A549 (cell line): ENCODE measurements at regions not wholly inside any gene's neighbourhood (a gene's known extent, or its start where the extent isn't known, plus 50 kb on each side); places are given as distances from the start of the nearest gene placed in this dataset.

Experiments
- ATAC-seq, 2 experiments: fragments of 200-7000 bp in 1 of 2; fragments of >200 bp in 1 of 2; cut with Nextera tagmentation in 1 of 2; cut with Tn5 transposase in 1 of 2; 3 replicates each; pipeline versions ENCODE4 v1.8.0 to v1.9.1; 2018 to 2020; ENCODE audit warnings: mild to moderate bottlenecking in 1 of 2, moderate library complexity in 1 of 2
- CTCF ChIA-PET: fragments of 300-600 bp; sonication (Branson Sonifier 250); formaldehyde crosslinking; extraction: SDS; loops from one replicate; lab custom pipeline; 2021; ENCODE audit warnings: antibody characterized with exemption, inconsistent platforms; lab: Yijun Ruan, JAX
- POLR2A ChIA-PET: fragments of 350-600 bp; formaldehyde crosslinking; extraction: SDS; loops from one replicate; lab custom pipeline; 2021; ENCODE audit warnings: antibody characterized with exemption, inconsistent platforms; lab: Yijun Ruan, JAX
- DNase-seq, 2 experiments: peaks; one replicate each; pipeline versions ENCODE4 v3.0.0 to v3.0.0-alpha.2; 2011 to 2016; ENCODE audit warnings: low read depth in 1 of 2, low spot score in 1 of 2
- FAIRE-seq: peaks from 2 replicates; lab custom pipeline; 2011; peaks lifted over from hg19 to GRCh38; lab: Jason Lieb, UNC
- H3K27ac ChIP-seq, 2 experiments: fragments of >200 bp; sonication (Bioruptor Twin); formaldehyde crosslinking; 3 replicates each; pipeline ENCODE4 v1.5.1; 2016 to 2017
- H3K4me1 ChIP-seq: fragments of >200 bp; sonication (Bioruptor Twin); formaldehyde crosslinking; 3 replicates; pipeline ENCODE4 v1.6.1; 2016
- H3K4me2 ChIP-seq: fragments of >200 bp; sonication (Bioruptor Twin); formaldehyde crosslinking; 3 replicates; pipeline ENCODE4 v1.6.1; 2016
- H3K4me3 ChIP-seq: fragments of >200 bp; sonication (Bioruptor Twin); formaldehyde crosslinking; 3 replicates; pipeline ENCODE4 v1.5.1; 2016
- H3K9me3 ChIP-seq: fragments of >200 bp; sonication (Bioruptor Twin); formaldehyde crosslinking; 3 replicates; pipeline ENCODE4 v1.6.1; 2016
- CHD2 ChIP-seq: fragments of 150-350 bp; IDR thresholded peaks from 2 replicates; pipeline ENCODE4 v1.6.1; 2014; ENCODE audit warnings: low read length; ENCODE audit not compliant: partially characterized antibody
- CHD4 ChIP-seq: fragments of 200-600 bp; sonication (generic); IDR thresholded peaks from 2 replicates; pipeline ENCODE4 v1.6.1; 2016; ENCODE audit warnings: antibody characterized with exemption, mild to moderate bottlenecking, borderline replicate concordance
- EHF ChIP-seq: fragments of 250-450 bp; sonication (Bioruptor Pico); IDR thresholded peaks from 2 replicates; pipeline ENCODE4 v1.5.0; 2020; ENCODE audit warnings: mild to moderate bottlenecking
- EP300 ChIP-seq, 2 experiments: fragments of >200 bp; sonication (Bioruptor Twin); formaldehyde crosslinking; IDR thresholded peaks; 2 replicates in 1 of 2; 3 replicates in 1 of 2; pipeline ENCODE4 v1.6.1; 2016 to 2017
- FOSB ChIP-seq: fragments of 250-450 bp; sonication (Bioruptor Pico); IDR thresholded peaks from 2 replicates; pipeline ENCODE4 v1.5.0; 2020; ENCODE audit warnings: mild to moderate bottlenecking, moderate library complexity
- HEYL ChIP-seq: fragments of 250-450 bp; sonication (Bioruptor Pico); IDR thresholded peaks from 2 replicates; pipeline ENCODE4 v1.8.0; 2021; ENCODE audit warnings: mild to moderate bottlenecking, moderate library complexity
- HOXA7 ChIP-seq: fragments of 250-450 bp; sonication (Bioruptor Pico); IDR thresholded peaks from 2 replicates; pipeline ENCODE4 v1.5.0; 2020; ENCODE audit warnings: mild to moderate bottlenecking, moderate library complexity
- MAZ ChIP-seq: fragments of 150-350 bp; IDR thresholded peaks from 2 replicates; pipeline ENCODE4 v1.6.1; 2014; ENCODE audit warnings: antibody characterized with exemption, low read depth, low read length, borderline replicate concordance
- RAD21 ChIP-seq, 2 experiments: fragments of >200 bp in 1 of 2; sonication (Bioruptor Twin) in 1 of 2; formaldehyde crosslinking in 1 of 2; IDR thresholded peaks in 1 of 2; conservative IDR thresholded peaks in 1 of 2; 2 replicates in 1 of 2; 3 replicates in 1 of 2; pipeline ENCODE4 v1.6.1; 2012 to 2018; ENCODE audit warnings: inconsistent platforms in 1 of 2
- RFX5 ChIP-seq: fragments of 450-650 bp; IDR thresholded peaks from 2 replicates; pipeline ENCODE4 v1.7.1; 2014; ENCODE audit warnings: antibody characterized with exemption, mild to moderate bottlenecking, moderate library complexity
- SMC3 ChIP-seq: fragments of >200 bp; sonication (Bioruptor Twin); formaldehyde crosslinking; IDR thresholded peaks from 3 replicates; pipeline ENCODE4 v1.6.1; 2018; ENCODE audit warnings: inconsistent platforms
- SREBF2 ChIP-seq: fragments of 450-650 bp; IDR thresholded peaks from 2 replicates; pipeline ENCODE4 v1.6.1; 2014; ENCODE audit warnings: mild to moderate bottlenecking, moderate library complexity
- TFCP2L1 ChIP-seq: fragments of 250-450 bp; sonication (Bioruptor Pico); IDR thresholded peaks from 2 replicates; pipeline ENCODE4 v1.5.0; 2021; ENCODE audit warnings: mild to moderate bottlenecking
- WGBS: methylation state at CpG from one replicate; pipeline ENCODE4 v1.1.6; 2017; ENCODE audit errors: missing lambda C conversion rate; 5-methylcytosine and 5-hydroxymethylcytosine counted together
- TF ChIP-seq, protein P1 (sequence below): IDR thresholded peaks from 2 replicates; pipeline ENCODE4 v1.6.1; 2012
- TF ChIP-seq, protein P2 (sequence below): fragments of 150-350 bp; IDR thresholded peaks from 2 replicates; pipeline ENCODE4 v1.6.1; 2014; ENCODE audit warnings: low read depth, mild to moderate bottlenecking, low read length
- TF ChIP-seq, protein P3 (sequence below): fragments of 200-600 bp; sonication (generic); IDR thresholded peaks from 2 replicates; pipeline ENCODE4 v1.6.1; 2016; ENCODE audit warnings: antibody characterized with exemption, mild to moderate bottlenecking, moderate library complexity
- TF ChIP-seq, protein P4 (sequence below): fragments of >200 bp; sonication (Bioruptor Twin); formaldehyde crosslinking; IDR thresholded peaks from 3 replicates; pipeline ENCODE4 v1.5.1; 2016
- TF ChIP-seq, protein P5 (sequence below): fragments of 250-450 bp; sonication (Bioruptor Pico); IDR thresholded peaks from 2 replicates; pipeline ENCODE4 v1.5.0; 2021; ENCODE audit warnings: mild to moderate bottlenecking, moderate library complexity, borderline replicate concordance
- TF ChIP-seq, protein P6 (sequence below): fragments of 250-450 bp; sonication (Bioruptor Pico); IDR thresholded peaks from 2 replicates; pipeline ENCODE4 v1.5.0; 2020; ENCODE audit warnings: low read depth, mild to moderate bottlenecking, moderate library complexity
- TF ChIP-seq, protein P7 (sequence below): IDR thresholded peaks from 2 replicates; pipeline ENCODE4 v1.6.1; 2012; ENCODE audit warnings: low read depth, borderline replicate concordance

DNA sequence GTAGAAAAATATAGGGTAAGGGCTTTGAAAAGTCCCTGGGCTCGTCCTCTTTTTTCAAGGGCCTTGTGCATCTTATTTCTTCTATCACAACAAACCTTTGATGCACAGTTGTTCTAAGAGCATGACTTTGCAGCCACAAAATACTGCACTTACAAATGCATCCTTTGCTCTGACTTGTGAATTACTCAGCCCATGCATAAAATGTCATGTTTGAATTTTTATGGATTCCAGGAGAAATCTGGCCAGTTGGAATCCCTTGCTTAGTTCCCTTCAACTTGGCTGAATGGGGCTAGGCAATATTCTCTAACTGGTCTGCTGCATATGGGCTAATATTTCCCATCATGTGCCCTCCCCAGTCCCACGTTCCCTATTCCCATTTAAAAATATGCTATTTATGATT is 523.9 kb upstream of the RGMA start:
- Histone ChIP-seq H3K9me3 (no peaks in the 10 kb centered on the region), H3K4me1 (no peaks in the 10 kb centered on the region), H3K4me3 (no peak overlapping the region), H3K27ac (no peak overlapping the region), H3K4me2 (no peak overlapping the region)
- WGBS: 5% methylated on average over 2 of the region's 2 CpGs
- ATAC-seq (no peak), DNase-seq (no peak), FAIRE-seq (no peak)
- ChIA-PET POLR2A (no interaction called here), CTCF (no interaction called here)
- TF ChIP-seq RFX5: no peak
- TF ChIP-seq, protein P1, sequence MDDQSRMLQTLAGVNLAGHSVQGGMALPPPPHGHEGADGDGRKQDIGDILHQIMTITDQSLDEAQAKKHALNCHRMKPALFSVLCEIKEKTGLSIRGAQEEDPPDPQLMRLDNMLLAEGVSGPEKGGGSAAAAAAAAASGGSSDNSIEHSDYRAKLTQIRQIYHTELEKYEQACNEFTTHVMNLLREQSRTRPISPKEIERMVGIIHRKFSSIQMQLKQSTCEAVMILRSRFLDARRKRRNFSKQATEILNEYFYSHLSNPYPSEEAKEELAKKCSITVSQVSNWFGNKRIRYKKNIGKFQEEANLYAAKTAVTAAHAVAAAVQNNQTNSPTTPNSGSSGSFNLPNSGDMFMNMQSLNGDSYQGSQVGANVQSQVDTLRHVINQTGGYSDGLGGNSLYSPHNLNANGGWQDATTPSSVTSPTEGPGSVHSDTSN: no peak
- TF ChIP-seq, protein P2, sequence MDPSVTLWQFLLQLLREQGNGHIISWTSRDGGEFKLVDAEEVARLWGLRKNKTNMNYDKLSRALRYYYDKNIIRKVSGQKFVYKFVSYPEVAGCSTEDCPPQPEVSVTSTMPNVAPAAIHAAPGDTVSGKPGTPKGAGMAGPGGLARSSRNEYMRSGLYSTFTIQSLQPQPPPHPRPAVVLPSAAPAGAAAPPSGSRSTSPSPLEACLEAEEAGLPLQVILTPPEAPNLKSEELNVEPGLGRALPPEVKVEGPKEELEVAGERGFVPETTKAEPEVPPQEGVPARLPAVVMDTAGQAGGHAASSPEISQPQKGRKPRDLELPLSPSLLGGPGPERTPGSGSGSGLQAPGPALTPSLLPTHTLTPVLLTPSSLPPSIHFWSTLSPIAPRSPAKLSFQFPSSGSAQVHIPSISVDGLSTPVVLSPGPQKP: no peak
- TF ChIP-seq SMC3: no peak
- no peak for TF ChIP-seq FOSB (CRISPR knock-in tag)
- TF ChIP-seq HOXA7 (CRISPR knock-in tag): no peak
- no peak for TF ChIP-seq TFCP2L1
- TF ChIP-seq MAZ: no peak
- no peak for TF ChIP-seq EP300 (IDR thresholded peaks at IDR 0.05)
- TF ChIP-seq CHD2: no peak
- TF ChIP-seq, protein P3, sequence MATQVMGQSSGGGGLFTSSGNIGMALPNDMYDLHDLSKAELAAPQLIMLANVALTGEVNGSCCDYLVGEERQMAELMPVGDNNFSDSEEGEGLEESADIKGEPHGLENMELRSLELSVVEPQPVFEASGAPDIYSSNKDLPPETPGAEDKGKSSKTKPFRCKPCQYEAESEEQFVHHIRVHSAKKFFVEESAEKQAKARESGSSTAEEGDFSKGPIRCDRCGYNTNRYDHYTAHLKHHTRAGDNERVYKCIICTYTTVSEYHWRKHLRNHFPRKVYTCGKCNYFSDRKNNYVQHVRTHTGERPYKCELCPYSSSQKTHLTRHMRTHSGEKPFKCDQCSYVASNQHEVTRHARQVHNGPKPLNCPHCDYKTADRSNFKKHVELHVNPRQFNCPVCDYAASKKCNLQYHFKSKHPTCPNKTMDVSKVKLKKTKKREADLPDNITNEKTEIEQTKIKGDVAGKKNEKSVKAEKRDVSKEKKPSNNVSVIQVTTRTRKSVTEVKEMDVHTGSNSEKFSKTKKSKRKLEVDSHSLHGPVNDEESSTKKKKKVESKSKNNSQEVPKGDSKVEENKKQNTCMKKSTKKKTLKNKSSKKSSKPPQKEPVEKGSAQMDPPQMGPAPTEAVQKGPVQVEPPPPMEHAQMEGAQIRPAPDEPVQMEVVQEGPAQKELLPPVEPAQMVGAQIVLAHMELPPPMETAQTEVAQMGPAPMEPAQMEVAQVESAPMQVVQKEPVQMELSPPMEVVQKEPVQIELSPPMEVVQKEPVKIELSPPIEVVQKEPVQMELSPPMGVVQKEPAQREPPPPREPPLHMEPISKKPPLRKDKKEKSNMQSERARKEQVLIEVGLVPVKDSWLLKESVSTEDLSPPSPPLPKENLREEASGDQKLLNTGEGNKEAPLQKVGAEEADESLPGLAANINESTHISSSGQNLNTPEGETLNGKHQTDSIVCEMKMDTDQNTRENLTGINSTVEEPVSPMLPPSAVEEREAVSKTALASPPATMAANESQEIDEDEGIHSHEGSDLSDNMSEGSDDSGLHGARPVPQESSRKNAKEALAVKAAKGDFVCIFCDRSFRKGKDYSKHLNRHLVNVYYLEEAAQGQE: no peak
- TF ChIP-seq HEYL (CRISPR knock-in tag): no peak

DNA sequence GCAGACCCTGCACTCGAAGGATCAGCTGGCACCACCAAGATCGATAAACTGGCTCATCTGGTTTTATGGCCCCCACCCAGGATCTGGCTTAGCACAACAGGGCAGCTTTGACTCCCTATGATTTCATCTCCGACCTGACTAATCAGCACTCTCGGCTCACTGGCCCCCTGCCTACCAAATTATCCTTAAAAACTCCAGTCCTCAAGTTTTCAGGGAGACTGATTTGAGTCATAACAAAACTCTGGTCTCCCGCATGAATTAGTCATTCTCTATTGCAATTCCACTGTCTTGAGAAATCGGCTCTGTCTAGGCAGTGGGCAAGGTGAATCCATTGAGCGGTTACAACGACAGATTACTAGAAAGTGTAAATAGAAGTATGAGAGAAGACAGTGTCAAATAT is 521.9 kb upstream of the RGMA start:
- CTCF ChIA-PET: interaction anchor here (0.5 kb wide), 1 partner anchor 363 kb away, joined by 3 read pairs; no protein-coding TSS in a partner anchor
- Histone ChIP-seq H3K4me1 (no peaks in the 10 kb centered on the region), H3K27ac (no peak overlapping the region), H3K4me3 (no peak overlapping the region), H3K4me2 (no peak overlapping the region), H3K9me3 (no peaks in the 10 kb centered on the region)
- no peak for TF ChIP-seq RAD21 (conservative IDR thresholded peaks at IDR 0.05 in 1 of 2, IDR thresholded peaks at IDR 0.05 in 1 of 2)
- TF ChIP-seq SREBF2: no peak
- no peak for TF ChIP-seq HEYL (CRISPR knock-in tag)
- TF ChIP-seq, protein P4, sequence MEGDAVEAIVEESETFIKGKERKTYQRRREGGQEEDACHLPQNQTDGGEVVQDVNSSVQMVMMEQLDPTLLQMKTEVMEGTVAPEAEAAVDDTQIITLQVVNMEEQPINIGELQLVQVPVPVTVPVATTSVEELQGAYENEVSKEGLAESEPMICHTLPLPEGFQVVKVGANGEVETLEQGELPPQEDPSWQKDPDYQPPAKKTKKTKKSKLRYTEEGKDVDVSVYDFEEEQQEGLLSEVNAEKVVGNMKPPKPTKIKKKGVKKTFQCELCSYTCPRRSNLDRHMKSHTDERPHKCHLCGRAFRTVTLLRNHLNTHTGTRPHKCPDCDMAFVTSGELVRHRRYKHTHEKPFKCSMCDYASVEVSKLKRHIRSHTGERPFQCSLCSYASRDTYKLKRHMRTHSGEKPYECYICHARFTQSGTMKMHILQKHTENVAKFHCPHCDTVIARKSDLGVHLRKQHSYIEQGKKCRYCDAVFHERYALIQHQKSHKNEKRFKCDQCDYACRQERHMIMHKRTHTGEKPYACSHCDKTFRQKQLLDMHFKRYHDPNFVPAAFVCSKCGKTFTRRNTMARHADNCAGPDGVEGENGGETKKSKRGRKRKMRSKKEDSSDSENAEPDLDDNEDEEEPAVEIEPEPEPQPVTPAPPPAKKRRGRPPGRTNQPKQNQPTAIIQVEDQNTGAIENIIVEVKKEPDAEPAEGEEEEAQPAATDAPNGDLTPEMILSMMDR: no peak
- TF ChIP-seq, protein P5, sequence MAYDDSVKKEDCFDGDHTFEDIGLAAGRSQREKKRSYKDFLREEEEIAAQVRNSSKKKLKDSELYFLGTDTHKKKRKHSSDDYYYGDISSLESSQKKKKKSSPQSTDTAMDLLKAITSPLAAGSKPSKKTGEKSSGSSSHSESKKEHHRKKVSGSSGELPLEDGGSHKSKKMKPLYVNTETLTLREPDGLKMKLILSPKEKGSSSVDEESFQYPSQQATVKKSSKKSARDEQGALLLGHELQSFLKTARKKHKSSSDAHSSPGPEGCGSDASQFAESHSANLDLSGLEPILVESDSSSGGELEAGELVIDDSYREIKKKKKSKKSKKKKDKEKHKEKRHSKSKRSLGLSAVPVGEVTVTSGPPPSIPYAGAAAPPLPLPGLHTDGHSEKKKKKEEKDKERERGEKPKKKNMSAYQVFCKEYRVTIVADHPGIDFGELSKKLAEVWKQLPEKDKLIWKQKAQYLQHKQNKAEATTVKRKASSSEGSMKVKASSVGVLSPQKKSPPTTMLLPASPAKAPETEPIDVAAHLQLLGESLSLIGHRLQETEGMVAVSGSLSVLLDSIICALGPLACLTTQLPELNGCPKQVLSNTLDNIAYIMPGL (CRISPR knock-in tag): no peak
- no peak for TF ChIP-seq CHD4
- TF ChIP-seq, protein P6, sequence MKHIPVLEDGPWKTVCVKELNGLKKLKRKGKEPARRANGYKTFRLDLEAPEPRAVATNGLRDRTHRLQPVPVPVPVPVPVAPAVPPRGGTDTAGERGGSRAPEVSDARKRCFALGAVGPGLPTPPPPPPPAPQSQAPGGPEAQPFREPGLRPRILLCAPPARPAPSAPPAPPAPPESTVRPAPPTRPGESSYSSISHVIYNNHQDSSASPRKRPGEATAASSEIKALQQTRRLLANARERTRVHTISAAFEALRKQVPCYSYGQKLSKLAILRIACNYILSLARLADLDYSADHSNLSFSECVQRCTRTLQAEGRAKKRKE (CRISPR knock-in tag): no peak
- TF ChIP-seq, protein P2: no peak
- TF ChIP-seq, protein P7, sequence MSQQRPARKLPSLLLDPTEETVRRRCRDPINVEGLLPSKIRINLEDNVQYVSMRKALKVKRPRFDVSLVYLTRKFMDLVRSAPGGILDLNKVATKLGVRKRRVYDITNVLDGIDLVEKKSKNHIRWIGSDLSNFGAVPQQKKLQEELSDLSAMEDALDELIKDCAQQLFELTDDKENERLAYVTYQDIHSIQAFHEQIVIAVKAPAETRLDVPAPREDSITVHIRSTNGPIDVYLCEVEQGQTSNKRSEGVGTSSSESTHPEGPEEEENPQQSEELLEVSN: no peak
- no peak for TF ChIP-seq EHF
- ATAC-seq (no peak), DNase-seq (no peak), FAIRE-seq (no peak)
- WGBS: 11% methylated on average over 8 of the region's 8 CpGs
- POLR2A ChIA-PET: no interaction called here
